ENCODE measurements at regions not wholly inside any gene's neighbourhood (a gene's known extent, or its start where the extent isn't known, plus 50 kb on each side); places are given as distances from the start of the nearest gene placed in this dataset.

- H3K4me1 ChIP-seq (ENCODE audit: control insufficient read depth in 1 of 2, insufficient read depth in 2 of 2, low read length in 2 of 2): no peaks in the 10 kb centered on the region
- H3K9me3 ChIP-seq (ENCODE audit: control insufficient read depth in 1 of 2, insufficient read depth in 1 of 2, low read depth in 1 of 2, low read length in 2 of 2): no peaks in the 10 kb centered on the region
- H3K4me2 ChIP-seq (ENCODE audit: low read length): no peak overlapping the region
- BruUV-seq (replicated peaks): no TSS peak
- CTCF ChIA-PET: no interaction called here
- ATAC-seq (no peak), DNase-seq (ENCODE audit: low read depth, low spot score) (no peak)
- no peak overlapping the region for H2AFZ ChIP-seq (ENCODE audit: low read depth, low read length, poor library complexity, severe bottlenecking)
- RAD21 ChIA-PET (ENCODE audit: low non-redundant PET in 1 of 2, low total read pairs in 2 of 2, uncharacterized antibody in 2 of 2, unreplicated experiment in 2 of 2): no interaction called here
- POLR2A ChIA-PET: no interaction called here
- intact Hi-C loops (cut with micrococcal nuclease): no loop called here
- H3K4me3 ChIP-seq (replicated peaks in 1 of 2; ENCODE audit: low read depth in 1 of 2, low read length in 2 of 2): no peak overlapping the region
- no peaks in the 10 kb centered on the region for H3K9me2 ChIP-seq (ENCODE audit: insufficient read depth)
- H3K36me3 ChIP-seq (ENCODE audit: control insufficient read depth in 1 of 2, insufficient read depth in 2 of 2, low read length in 2 of 2): no peaks in the 10 kb centered on the region
- no peaks in the 10 kb centered on the region for H3K79me2 ChIP-seq (ENCODE audit: insufficient read depth, low read length)
- no peak overlapping the region for H3K9ac ChIP-seq (ENCODE audit: low read length)
- H4K20me1 ChIP-seq (ENCODE audit: insufficient read depth): no peaks in the 10 kb centered on the region
- no peaks in the 10 kb centered on the region for H3K27me3 ChIP-seq (ENCODE audit: insufficient read depth, low read length)
- no peak for TF ChIP-seq SRF (IDR thresholded peaks at IDR 0.05; ENCODE audit: low read depth)
- H3K27ac ChIP-seq (ENCODE audit: low read depth, low read length): no peak overlapping the region
Observed at GRCh38 chr2:144711630-144712549, 192.0 kb upstream of the ZEB2 start.

DNA sequence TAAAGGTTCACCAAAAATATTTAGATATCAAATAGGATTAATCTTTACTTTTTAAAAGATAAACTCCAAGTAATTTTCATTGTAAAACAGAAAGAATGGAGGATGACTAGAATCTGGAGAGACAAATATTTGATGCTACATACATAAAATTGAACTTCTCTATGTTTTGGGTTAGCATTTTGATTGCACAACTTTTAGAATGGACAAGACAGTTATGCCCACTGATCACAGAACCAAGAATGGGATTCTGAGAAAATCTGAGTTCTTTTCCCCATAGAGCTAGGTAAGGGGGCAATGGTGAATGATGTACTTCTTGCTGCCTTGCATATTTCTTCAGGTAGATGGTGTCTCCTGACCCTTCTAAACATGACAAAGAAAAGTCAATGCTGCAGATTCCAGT is 191.2 kb upstream of the ZEB2 start:
- intact Hi-C loops (cut with micrococcal nuclease): no loop called here
- CTCF ChIA-PET: no interaction called here
- Histone ChIP-seq H3K4me1 (ENCODE audit: control insufficient read depth in 1 of 2, insufficient read depth in 2 of 2, low read length in 2 of 2) (no peaks in the 10 kb centered on the region), H3K36me3 (ENCODE audit: control insufficient read depth in 1 of 2, insufficient read depth in 2 of 2, low read length in 2 of 2) (no peaks in the 10 kb centered on the region), H3K4me3 (replicated peaks in 1 of 2; ENCODE audit: low read depth in 1 of 2, low read length in 2 of 2) (no peak overlapping the region), H3K9ac (ENCODE audit: low read length) (no peak overlapping the region), H3K79me2 (ENCODE audit: insufficient read depth, low read length) (no peaks in the 10 kb centered on the region), H4K20me1 (ENCODE audit: insufficient read depth) (no peaks in the 10 kb centered on the region), H2AFZ (ENCODE audit: low read depth, low read length, poor library complexity, severe bottlenecking) (no peak overlapping the region), H3K27ac (ENCODE audit: low read depth, low read length) (no peak overlapping the region), H3K4me2 (ENCODE audit: low read length) (no peak overlapping the region), H3K9me2 (ENCODE audit: insufficient read depth) (no peaks in the 10 kb centered on the region), H3K9me3 (ENCODE audit: control insufficient read depth in 1 of 2, insufficient read depth in 1 of 2, low read depth in 1 of 2, low read length in 2 of 2) (no peaks in the 10 kb centered on the region), H3K27me3 (ENCODE audit: insufficient read depth, low read length) (no peaks in the 10 kb centered on the region)
- TF ChIP-seq JUND (IDR thresholded peaks at IDR 0.05) (no peak), POLR2AphosphoS5 (IDR thresholded peaks at IDR 0.05; ENCODE audit: low read depth, low read length) (no peak), EGR1 (IDR thresholded peaks at IDR 0.05; ENCODE audit: low read depth) (no peak), ELF1 (IDR thresholded peaks at IDR 0.05; ENCODE audit: borderline replicate concordance, low read depth) (no peak), CEBPB (IDR thresholded peaks at IDR 0.05; ENCODE audit: low read depth) (no peak), EZH2 (IDR thresholded peaks at IDR 0.05) (no peak), YY1 (IDR thresholded peaks at IDR 0.05; ENCODE audit: extremely low read depth, insufficient replicate concordance, low read depth, low read length) (no peak), ATF3 (IDR thresholded peaks at IDR 0.05) (no peak), EZH2phosphoT487 (IDR thresholded peaks at IDR 0.05; ENCODE audit: borderline replicate concordance) (no peak), RAD21 (IDR thresholded peaks at IDR 0.05; ENCODE audit: low read depth) (no peak), SIN3A (IDR thresholded peaks at IDR 0.05; ENCODE audit: low read depth) (no peak), SP1 (IDR thresholded peaks at IDR 0.05; ENCODE audit: low read depth) (no peak), SRF (IDR thresholded peaks at IDR 0.05; ENCODE audit: low read depth) (no peak), TCF7L2 (IDR thresholded peaks at IDR 0.05; ENCODE audit: borderline replicate concordance, extremely low read depth, insufficient read depth, insufficient read length) (no peak), FOSL1 (IDR thresholded peaks at IDR 0.05; ENCODE audit: low read depth) (no peak), POLR2A (IDR thresholded peaks at IDR 0.05; ENCODE audit: borderline replicate concordance, extremely low read depth, insufficient read depth, insufficient read length) (no peak)
- RAD21 ChIA-PET (ENCODE audit: low non-redundant PET in 1 of 2, low total read pairs in 2 of 2, uncharacterized antibody in 2 of 2, unreplicated experiment in 2 of 2): no interaction called here
- ATAC-seq (no peak), DNase-seq (ENCODE audit: low read depth, low spot score) (no peak)
- no TSS peak for BruUV-seq (replicated peaks)
- POLR2A ChIA-PET: no interaction called here
